ENCODE measurements at regions not wholly inside any gene's neighbourhood (a gene's known extent, or its start where the extent isn't known, plus 50 kb on each side); places are given as distances from the start of the nearest gene placed in this dataset.

DNA sequence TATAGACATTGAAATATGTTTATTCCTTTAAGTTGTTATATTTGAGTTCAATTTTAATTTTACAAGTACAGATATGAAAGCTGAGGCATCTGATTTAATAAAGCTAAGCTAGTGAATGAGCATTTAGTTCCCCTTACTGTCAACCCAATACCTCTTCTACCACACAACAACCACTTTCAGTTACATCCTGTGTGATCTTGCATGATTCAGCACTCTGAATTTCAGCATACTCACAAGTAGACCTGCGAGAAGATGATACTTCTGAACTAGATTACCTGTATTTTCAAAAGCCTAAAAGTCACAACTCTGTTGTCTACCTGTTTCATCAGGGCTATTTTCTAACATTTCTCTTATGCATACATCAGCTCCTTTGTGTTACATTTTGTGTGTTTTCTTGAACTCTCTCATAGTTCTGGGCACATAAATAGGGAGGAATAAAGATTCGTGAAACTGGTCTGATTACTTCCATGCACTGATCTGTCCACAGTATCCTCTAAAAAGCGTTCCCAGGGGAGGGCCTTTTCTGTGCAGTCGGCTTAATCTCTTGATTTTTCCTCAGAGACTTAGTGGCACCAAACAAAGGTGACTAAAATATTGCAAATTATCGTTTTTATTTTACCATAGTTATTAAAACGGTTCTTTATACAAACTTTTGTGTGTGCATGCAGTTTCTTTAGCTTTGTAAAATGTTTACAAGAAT lies 2025.5 kb upstream of the NUDT12 start:
- no peaks in the 10 kb centered on the region for H3K27me3 ChIP-seq (replicated peaks; ENCODE audit: insufficient read depth)
- intact Hi-C loops (cut with DNase I) = no loop called here
- H3K4me3 ChIP-seq = no peak overlapping the region
- no peaks in the 10 kb centered on the region for H3K36me3 ChIP-seq
- no peaks in the 10 kb centered on the region for H3K9me3 ChIP-seq
- H3K4me1 ChIP-seq (replicated peaks) = no peaks in the 10 kb centered on the region
- TF ChIP-seq, protein P1, sequence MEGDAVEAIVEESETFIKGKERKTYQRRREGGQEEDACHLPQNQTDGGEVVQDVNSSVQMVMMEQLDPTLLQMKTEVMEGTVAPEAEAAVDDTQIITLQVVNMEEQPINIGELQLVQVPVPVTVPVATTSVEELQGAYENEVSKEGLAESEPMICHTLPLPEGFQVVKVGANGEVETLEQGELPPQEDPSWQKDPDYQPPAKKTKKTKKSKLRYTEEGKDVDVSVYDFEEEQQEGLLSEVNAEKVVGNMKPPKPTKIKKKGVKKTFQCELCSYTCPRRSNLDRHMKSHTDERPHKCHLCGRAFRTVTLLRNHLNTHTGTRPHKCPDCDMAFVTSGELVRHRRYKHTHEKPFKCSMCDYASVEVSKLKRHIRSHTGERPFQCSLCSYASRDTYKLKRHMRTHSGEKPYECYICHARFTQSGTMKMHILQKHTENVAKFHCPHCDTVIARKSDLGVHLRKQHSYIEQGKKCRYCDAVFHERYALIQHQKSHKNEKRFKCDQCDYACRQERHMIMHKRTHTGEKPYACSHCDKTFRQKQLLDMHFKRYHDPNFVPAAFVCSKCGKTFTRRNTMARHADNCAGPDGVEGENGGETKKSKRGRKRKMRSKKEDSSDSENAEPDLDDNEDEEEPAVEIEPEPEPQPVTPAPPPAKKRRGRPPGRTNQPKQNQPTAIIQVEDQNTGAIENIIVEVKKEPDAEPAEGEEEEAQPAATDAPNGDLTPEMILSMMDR (IDR thresholded peaks at IDR 0.05) = no peak
- TF ChIP-seq POLR2AphosphoS5 (IDR thresholded peaks at IDR 0.05) (no peak), POLR2A (IDR thresholded peaks at IDR 0.05) (no peak)
- WGBS = 48% methylated on average over 6 of the region's 6 CpGs
- no peak for DNase-seq (ENCODE audit: low spot score)
- no peak overlapping the region for H3K27ac ChIP-seq

DNA sequence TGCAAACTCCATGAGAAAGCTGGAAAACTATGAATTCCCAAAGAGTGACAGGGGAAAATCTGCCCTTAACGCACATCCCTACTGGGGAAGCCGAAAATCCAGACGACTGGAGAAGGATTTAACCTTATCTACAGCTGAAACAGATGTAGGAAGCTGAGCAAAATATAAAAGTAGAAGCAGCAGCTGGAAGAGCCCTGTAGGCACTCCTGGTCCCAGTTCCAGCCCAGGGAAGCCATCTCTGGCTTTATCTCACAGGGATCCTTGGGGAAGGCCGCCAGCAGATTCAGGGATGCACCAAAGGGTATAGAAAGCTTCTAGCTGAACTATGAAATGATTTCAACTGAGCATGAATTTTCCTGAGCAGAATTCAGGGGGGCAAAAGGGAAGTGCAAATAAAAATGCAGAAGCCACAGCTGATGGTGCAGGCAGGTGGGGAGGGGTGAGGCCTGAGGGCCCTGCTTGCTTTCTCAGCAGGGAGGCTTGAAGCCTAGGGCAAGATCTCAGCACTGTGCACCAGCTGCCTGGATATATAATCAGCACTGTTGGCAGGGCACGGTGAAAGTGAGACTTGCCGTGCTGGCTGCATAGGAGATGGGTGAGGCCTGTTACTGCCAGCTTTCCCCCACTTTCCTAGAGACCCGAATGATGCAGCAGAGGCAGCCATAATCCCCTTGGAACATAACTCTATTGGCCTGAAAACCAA lies 2019.5 kb upstream of the NUDT12 start:
- TF ChIP-seq, protein P1 (IDR thresholded peaks at IDR 0.05) = no peak
- TF ChIP-seq POLR2AphosphoS5 (IDR thresholded peaks at IDR 0.05) (no peak), POLR2A (IDR thresholded peaks at IDR 0.05) (no peak)
- no peaks in the 10 kb centered on the region for H3K9me3 ChIP-seq
- no peak overlapping the region for H3K27ac ChIP-seq
- no peaks in the 10 kb centered on the region for H3K4me1 ChIP-seq (replicated peaks)
- intact Hi-C loops (cut with DNase I) = no loop called here
- no peaks in the 10 kb centered on the region for H3K27me3 ChIP-seq (replicated peaks; ENCODE audit: insufficient read depth)
- no peaks in the 10 kb centered on the region for H3K36me3 ChIP-seq
- no peak for DNase-seq (ENCODE audit: low spot score)
- no peak overlapping the region for H3K4me3 ChIP-seq
- WGBS = 76% methylated on average over 6 of the region's 7 CpGs

DNA sequence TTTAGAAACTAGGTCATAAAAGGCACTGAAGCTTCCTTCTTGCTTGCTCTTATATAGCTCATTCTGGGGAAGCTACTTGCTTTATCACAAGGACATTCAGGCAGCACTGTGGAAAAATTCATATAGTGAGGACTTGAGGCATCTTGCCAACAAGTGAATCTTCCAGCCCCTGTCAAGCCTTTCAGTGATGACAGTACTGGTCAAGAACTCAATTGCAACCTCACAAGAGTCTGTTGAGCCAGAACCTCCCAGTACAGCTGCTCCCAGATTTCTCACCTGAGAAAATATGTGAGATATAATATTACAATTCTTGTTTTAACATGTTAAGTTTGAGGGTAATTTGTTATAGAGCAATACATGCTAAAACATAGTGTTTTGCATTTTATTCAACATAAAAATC lies 2011.0 kb upstream of the NUDT12 start:
- no peak overlapping the region for H3K4me3 ChIP-seq
- H3K27ac ChIP-seq = no peak overlapping the region
- H3K9me3 ChIP-seq = no peaks in the 10 kb centered on the region
- TF ChIP-seq POLR2AphosphoS5 (IDR thresholded peaks at IDR 0.05) (no peak), POLR2A (IDR thresholded peaks at IDR 0.05) (no peak)
- TF ChIP-seq, protein P1 (IDR thresholded peaks at IDR 0.05) = no peak
- H3K27me3 ChIP-seq (replicated peaks; ENCODE audit: insufficient read depth) = no peaks in the 10 kb centered on the region
- intact Hi-C loops (cut with DNase I) = no loop called here
- H3K4me1 ChIP-seq (replicated peaks) = no peaks in the 10 kb centered on the region
- no peaks in the 10 kb centered on the region for H3K36me3 ChIP-seq
- DNase-seq (ENCODE audit: low spot score) = no peak

DNA sequence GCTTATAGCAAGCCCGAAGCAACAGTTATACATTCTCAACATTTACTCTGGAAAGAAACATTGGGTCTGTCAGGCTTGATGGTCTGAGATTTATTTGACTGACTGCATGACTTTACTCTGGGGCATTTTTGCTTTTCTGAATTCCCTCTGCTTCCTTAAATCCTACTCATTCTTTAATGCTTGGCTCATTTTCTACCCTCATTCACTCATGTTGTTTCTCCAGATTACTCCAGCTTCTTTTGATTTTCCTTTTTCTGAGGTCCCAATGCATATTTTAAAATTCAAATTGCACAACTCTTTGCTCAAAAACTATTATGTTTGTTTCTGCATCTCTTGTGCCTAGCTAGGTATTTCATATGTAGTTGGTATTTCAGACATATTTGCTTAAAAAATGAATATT lies 2002.9 kb upstream of the NUDT12 start:
- TF ChIP-seq POLR2AphosphoS5 (IDR thresholded peaks at IDR 0.05) (no peak), POLR2A (IDR thresholded peaks at IDR 0.05) (no peak)
- TF ChIP-seq, protein P1 (IDR thresholded peaks at IDR 0.05) = no peak
- WGBS = 86% methylated on average over 1 of the region's 1 CpG
- no peak for DNase-seq (ENCODE audit: low spot score)

DNA sequence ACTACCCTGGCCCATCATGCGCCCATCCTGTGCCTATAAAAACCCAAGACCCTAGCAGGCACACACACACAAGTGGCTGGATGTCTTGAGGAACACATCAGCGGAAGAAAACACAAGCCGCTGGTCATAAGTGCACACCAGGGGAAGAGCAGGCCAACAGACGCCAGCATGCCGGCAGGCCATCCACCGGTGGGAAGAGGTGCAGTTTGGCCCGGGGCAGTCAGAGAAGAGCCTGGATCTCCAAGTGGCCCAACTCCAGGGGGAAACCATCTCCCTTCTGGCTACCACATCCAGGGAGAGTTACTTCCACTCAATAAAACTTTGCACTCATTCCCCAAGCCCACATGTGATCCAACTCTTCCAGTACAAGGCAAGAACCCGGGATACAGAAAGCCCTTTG lies 2001.3 kb upstream of the NUDT12 start:
- TF ChIP-seq POLR2A (IDR thresholded peaks at IDR 0.05) (no peak), POLR2AphosphoS5 (IDR thresholded peaks at IDR 0.05) (no peak)
- TF ChIP-seq, protein P1 (IDR thresholded peaks at IDR 0.05) = no peak
- no peak overlapping the region for H3K4me3 ChIP-seq
- no peaks in the 10 kb centered on the region for H3K27me3 ChIP-seq (replicated peaks; ENCODE audit: insufficient read depth)
- WGBS = 93% methylated on average over 8 of the region's 8 CpGs
- DNase-seq (ENCODE audit: low spot score) = no peak
- H3K36me3 ChIP-seq = no peaks in the 10 kb centered on the region
- no peaks in the 10 kb centered on the region for H3K4me1 ChIP-seq (replicated peaks)
- no peak overlapping the region for H3K27ac ChIP-seq
- intact Hi-C loops (cut with DNase I) = no loop called here
- no peaks in the 10 kb centered on the region for H3K9me3 ChIP-seq

More for the DNA sequence above, 2002.9 kb upstream of the NUDT12 start:
- H3K4me1 ChIP-seq (replicated peaks) = no peaks in the 10 kb centered on the region
- H3K9me3 ChIP-seq = no peaks in the 10 kb centered on the region
- no peaks in the 10 kb centered on the region for H3K36me3 ChIP-seq
- H3K27me3 ChIP-seq (replicated peaks; ENCODE audit: insufficient read depth) = no peaks in the 10 kb centered on the region
- no peak overlapping the region for H3K4me3 ChIP-seq
- no peak overlapping the region for H3K27ac ChIP-seq
- intact Hi-C loops (cut with DNase I) = no loop called here
